Subcutaneous abdominal adipose tissue (tissue), 5 donors: ENCODE measurements at regions not wholly inside any gene's neighbourhood (a gene's known extent, or its start where the extent isn't known, plus 50 kb on each side); places are given as distances from the start of the nearest gene placed in this dataset.
"Not testable (repeated sequence)": the region's sequence is repeated elsewhere in the genome, so short reads cannot be mapped to it uniquely, and the experiment has no call there.

Source experiments
- H3K27ac ChIP-seq: one replicate; pipeline ENCODE4 v1.7.0; 2013; ENCODE audit warnings: low read depth, mild to moderate bottlenecking, inconsistent platforms, low read length, moderate library complexity
- H3K27me3 ChIP-seq, 5 donors: one replicate each; pipeline ENCODE4 v1.7.0; 2013; ENCODE audit warnings: low read length in 5 of 5, inconsistent platforms in 1 of 5; ENCODE audit not compliant: control insufficient read depth in 5 of 5, insufficient read depth in 4 of 5
- H3K36me3 ChIP-seq, 5 donors: one replicate each; pipeline ENCODE4 v1.7.0; 2013; ENCODE audit warnings: low read length in 5 of 5; ENCODE audit not compliant: control insufficient read depth in 5 of 5, insufficient read depth in 5 of 5
- H3K4me1 ChIP-seq, 5 donors: one replicate each; pipeline ENCODE4 v1.7.0; 2013; ENCODE audit warnings: low read length in 5 of 5, mild to moderate bottlenecking in 3 of 5, moderate library complexity in 1 of 5; ENCODE audit not compliant: control insufficient read depth in 5 of 5, insufficient read depth in 5 of 5
- H3K4me3 ChIP-seq, 5 donors: one replicate each; pipeline ENCODE4 v1.7.0; 2013; ENCODE audit warnings: low read length in 5 of 5, low read depth in 1 of 5
- H3K9ac ChIP-seq, 5 donors: one replicate each; pipeline ENCODE4 v1.7.0; 2013; ENCODE audit warnings: low read length in 5 of 5, mild to moderate bottlenecking in 4 of 5, moderate library complexity in 3 of 5
- H3K9me3 ChIP-seq, 5 donors: one replicate each; pipeline ENCODE4 v1.7.0; 2013; ENCODE audit warnings: low read length in 5 of 5; ENCODE audit not compliant: control insufficient read depth in 5 of 5
- donor health status: healthy.
- donor health status: healthy.
- donor health status: healthy.
- donor health status: healthy.
- donor health status: healthy.

GRCh38 chr1:4130096-4130495 lies 230.0 kb upstream of the C1orf174 start:
- H3K9me3 ChIP-seq, result peaks cover 0 to 8% (median 5%) of the 10 kb centered on the region in 5 donors
- no peak overlapping the region for H3K27ac ChIP-seq
- no peaks in the 10 kb centered on the region for H3K36me3 ChIP-seq
- peaks cover 0 to 1% (median 0%) of the 10 kb centered on the region in 5 donors for H3K4me1 ChIP-seq
- peaks cover 0 to 17% (median 8%) of the 10 kb centered on the region in 5 donors for H3K27me3 ChIP-seq
- H3K9ac ChIP-seq, result no peak overlapping the region
- H3K4me3 ChIP-seq, result no peak overlapping the region

- peaks cover 0 to 1% (median 0%) of the 10 kb centered on the region in 5 donors for H3K4me1 ChIP-seq
- H3K27me3 ChIP-seq, result peaks cover 0 to 17% (median 8%) of the 10 kb centered on the region in 5 donors
- no peak overlapping the region for H3K27ac ChIP-seq
- H3K9me3 ChIP-seq, result peaks cover 0 to 8% (median 4%) of the 10 kb centered on the region in 5 donors
- no peak overlapping the region for H3K9ac ChIP-seq
- no peaks in the 10 kb centered on the region for H3K36me3 ChIP-seq
- H3K4me3 ChIP-seq, result no peak overlapping the region
Measured at GRCh38 chr1:4131734-4132133, 231.7 kb upstream of the C1orf174 start.

GRCh38 chr1:4132352-4133296 lies 232.6 kb upstream of the C1orf174 start:
- Histone ChIP-seq H3K36me3 (no peaks in the 10 kb centered on the region), H3K4me3 (no peak overlapping the region), H3K4me1 (peaks cover 1 to 5% (median 2%) of the 10 kb centered on the region in 5 donors), H3K27me3 (peaks cover 0 to 17% (median 8%) of the 10 kb centered on the region in 5 donors), H3K9ac (no peak overlapping the region), H3K27ac (no peak overlapping the region), H3K9me3 (peaks cover 0 to 3% (median 0%) of the 10 kb centered on the region in 5 donors)

GRCh38 chr1:4133297-4133938 lies 233.3 kb upstream of the C1orf174 start:
- Histone ChIP-seq H3K4me3 (no peak overlapping the region), H3K27me3 (peaks cover 0 to 17% (median 8%) of the 10 kb centered on the region in 5 donors), H3K27ac (no peak overlapping the region), H3K36me3 (no peaks in the 10 kb centered on the region), H3K4me1 (peaks cover 4 to 12% (median 9%) of the 10 kb centered on the region in 5 donors), H3K9me3 (peaks cover 0 to 3% (median 0%) of the 10 kb centered on the region in 5 donors), H3K9ac (no peak overlapping the region)

GRCh38 chr1:4133939-4134321 lies 233.9 kb upstream of the C1orf174 start:
- Histone ChIP-seq H3K4me1 (peaks cover 7 to 18% (median 14%) of the 10 kb centered on the region in 5 donors), H3K27me3 (peaks cover 0 to 20% (median 8%) of the 10 kb centered on the region in 5 donors), H3K27ac (no peak overlapping the region), H3K9me3 (peaks cover 0 to 3% (median 0%) of the 10 kb centered on the region in 5 donors), H3K9ac (no peak overlapping the region), H3K36me3 (no peaks in the 10 kb centered on the region), H3K4me3 (no peak overlapping the region)

GRCh38 chr1:4135853-4136252 lies 235.8 kb upstream of the C1orf174 start:
- Histone ChIP-seq H3K27me3 (peaks cover 3 to 18% (median 6%) of the 10 kb centered on the region in 5 donors), H3K4me1 (peaks cover 7 to 22% (median 15%) of the 10 kb centered on the region in 5 donors)
- H3K27ac ChIP-seq, H3K9ac ChIP-seq, H3K4me3 ChIP-seq, H3K36me3 ChIP-seq, H3K9me3 ChIP-seq: not testable (repeated sequence)

- Histone ChIP-seq H3K27ac (no peak overlapping the region), H3K4me3 (peak overlapping the region in 1 of 5 donors; percentile 42), H3K9me3 (peaks cover 0 to 3% (median 0%) of the 10 kb centered on the region in 5 donors), H3K27me3 (peaks cover 6 to 20% (median 8%) of the 10 kb centered on the region in 5 donors), H3K9ac (no peak overlapping the region), H3K36me3 (no peaks in the 10 kb centered on the region), H3K4me1 (peaks cover 7 to 22% (median 15%) of the 10 kb centered on the region in 5 donors)
Measured at GRCh38 chr1:4137621-4138415, 237.7 kb upstream of the C1orf174 start.

- Histone ChIP-seq H3K27ac (no peak overlapping the region), H3K4me1 (peaks cover 7 to 22% (median 15%) of the 10 kb centered on the region in 5 donors), H3K36me3 (no peaks in the 10 kb centered on the region), H3K9ac (no peak overlapping the region), H3K27me3 (peaks cover 4 to 16% (median 6%) of the 10 kb centered on the region in 5 donors), H3K4me3 (no peak overlapping the region), H3K9me3 (peaks cover 0 to 3% (median 0%) of the 10 kb centered on the region in 5 donors)
Measured at GRCh38 chr1:4139646-4140045, 239.6 kb upstream of the C1orf174 start.

GRCh38 chr1:4140241-4140640 lies 240.2 kb upstream of the C1orf174 start:
- H3K4me3 ChIP-seq, result no peak overlapping the region
- peaks cover 6 to 22% (median 15%) of the 10 kb centered on the region in 5 donors for H3K4me1 ChIP-seq
- peaks cover 0 to 3% (median 0%) of the 10 kb centered on the region in 5 donors for H3K9me3 ChIP-seq
- H3K27me3 ChIP-seq, result peaks cover 4 to 16% (median 6%) of the 10 kb centered on the region in 5 donors
- no peaks in the 10 kb centered on the region for H3K36me3 ChIP-seq
- no peak overlapping the region for H3K27ac ChIP-seq
- H3K9ac ChIP-seq, result no peak overlapping the region
